ENCODE measurements at regions not wholly inside any gene's neighbourhood (a gene's known extent, or its start where the extent isn't known, plus 50 kb on each side); places are given as distances from the start of the nearest gene placed in this dataset.
"Not testable (repeated sequence)": the region's sequence is repeated elsewhere in the genome, so short reads cannot be mapped to it uniquely, and the experiment has no call there.

DNA sequence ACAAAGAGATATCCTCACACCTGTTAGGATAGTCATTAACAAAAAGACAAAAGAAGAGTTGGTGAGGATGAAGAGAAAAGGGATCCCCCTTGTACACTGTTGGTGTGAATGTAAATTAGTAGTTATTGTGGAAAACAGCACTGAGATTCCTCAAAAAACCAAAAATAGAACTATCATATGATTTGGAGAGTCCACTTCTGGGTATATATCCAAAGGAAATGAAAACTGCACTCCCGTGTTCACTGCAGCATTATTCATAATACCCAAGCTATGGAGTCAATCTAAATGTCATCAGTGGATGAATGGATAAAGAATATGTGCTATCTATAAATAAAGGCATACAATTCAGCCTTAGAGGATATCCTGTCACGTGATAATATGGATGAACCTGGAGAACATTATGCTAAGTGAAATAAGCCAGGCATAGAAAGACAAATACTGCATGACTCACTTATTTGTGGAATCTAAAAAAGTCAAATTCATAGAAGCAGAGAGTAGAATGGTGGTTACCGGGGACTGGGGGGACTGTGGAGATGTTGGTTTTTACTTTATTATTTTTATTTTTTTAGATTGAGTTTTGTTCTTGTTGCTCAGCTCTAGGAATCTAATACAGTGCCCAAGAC, 114.6 kb upstream of the PABPC3 start:
- not testable (repeated sequence) for TF ChIP-seq POLR2A, POLR2AphosphoS5 (IDR thresholded peaks at IDR 0.05; ENCODE audit: low read depth, low read length)

All from GM12892 (cell line).